Keratinocyte (primary cell): ENCODE measurements at regions not wholly inside any gene's neighbourhood (a gene's known extent, or its start where the extent isn't known, plus 50 kb on each side); places are given as distances from the start of the nearest gene placed in this dataset.

Experiments
- DNase-seq: peaks from one replicate; pipeline ENCODE4 v3.0.0-alpha.2; 2011; ENCODE audit warnings: low read depth, missing footprints, low spot score
- FAIRE-seq: peaks from 2 replicates; lab custom pipeline; 2011; peaks lifted over from hg19 to GRCh38; lab: Jason Lieb, UNC
- H2AFZ ChIP-seq: 2 replicates; pipeline ENCODE4 v1.6.0; 2012; ENCODE audit warnings: low read length, control low read depth, inconsistent platforms; ENCODE audit not compliant: control insufficient read depth
- H3K27ac ChIP-seq: 2 replicates; pipeline ENCODE4 v1.5.1; 2011; ENCODE audit warnings: low read length; ENCODE audit not compliant: control insufficient read depth, insufficient read depth
- H3K27me3 ChIP-seq: 3 replicates; pipeline ENCODE4 v1.6.0; 2011; ENCODE audit warnings: low read length; ENCODE audit not compliant: control insufficient read depth, insufficient read depth; ENCODE audit errors: extremely low read depth
- H3K36me3 ChIP-seq, 2 experiments: 2 replicates in 1 of 2; 3 replicates in 1 of 2; pipeline ENCODE4 v1.5.1; 2011; ENCODE audit warnings: low read length in 2 of 2, mild to moderate bottlenecking in 1 of 2; ENCODE audit not compliant: control insufficient read depth in 2 of 2, insufficient read depth in 2 of 2; ENCODE audit errors: extremely low read depth in 1 of 2
- H3K4me1 ChIP-seq: 3 replicates; pipeline ENCODE4 v1.5.1; 2011; ENCODE audit warnings: low read length; ENCODE audit not compliant: control insufficient read depth, insufficient read depth; ENCODE audit errors: extremely low read depth
- H3K4me2 ChIP-seq: 3 replicates; pipeline ENCODE4 v1.6.0; 2011; ENCODE audit warnings: low read depth, low read length; ENCODE audit not compliant: control insufficient read depth, insufficient read depth; ENCODE audit errors: extremely low read depth
- H3K4me3 ChIP-seq, 3 experiments: fragments of 200-600 bp in 1 of 3; sonication (generic) in 1 of 3; 2 replicates in 2 of 3; 3 replicates in 1 of 3; pipeline ENCODE4 v1.5.1; 2011 to 2016; ENCODE audit warnings: low read length in 3 of 3, mild to moderate bottlenecking in 3 of 3, control low read depth in 2 of 3, inconsistent platforms in 1 of 3, low read depth in 1 of 3, mixed read lengths in 1 of 3, mixed run types in 1 of 3, moderate library complexity in 1 of 3; ENCODE audit not compliant: control insufficient read depth in 2 of 3, insufficient read depth in 2 of 3; ENCODE audit errors: extremely low read depth in 1 of 3
- H3K79me2 ChIP-seq: 2 replicates; pipeline ENCODE4 v1.6.0; 2012; ENCODE audit warnings: low read length; ENCODE audit not compliant: control insufficient read depth, insufficient read depth
- H3K9ac ChIP-seq: 3 replicates; pipeline ENCODE4 v1.6.0; 2011; ENCODE audit warnings: low read length; ENCODE audit not compliant: control insufficient read depth, insufficient read depth; ENCODE audit errors: extremely low read depth
- H3K9me1 ChIP-seq: 3 replicates; pipeline ENCODE4 v1.6.0; 2011; ENCODE audit warnings: low read length; ENCODE audit not compliant: control insufficient read depth, insufficient read depth; ENCODE audit errors: extremely low read depth
- H3K9me3 ChIP-seq: 2 replicates; pipeline ENCODE4 v1.5.1; 2012; ENCODE audit warnings: low read depth, low read length; ENCODE audit not compliant: control insufficient read depth
- H4K20me1 ChIP-seq: 3 replicates; pipeline ENCODE4 v1.6.0; 2011; ENCODE audit warnings: low read length; ENCODE audit not compliant: control insufficient read depth, insufficient read depth; ENCODE audit errors: extremely low read depth
- EZH2 ChIP-seq: IDR thresholded peaks from one replicate; pipeline ENCODE4 v1.6.1; 2012; ENCODE audit warnings: inconsistent platforms, mild to moderate bottlenecking, low read length, moderate library complexity
- dilution Hi-C: fragments of 300-500 bp; cut with MboI; formaldehyde crosslinking; loops from one replicate; pipeline ENCODE4 v1.7.0; 2020; ENCODE audit warnings: low sequenced_read_pairs; ENCODE audit not compliant: extremely low pct_ligation_motif_present
- TF ChIP-seq, protein P1 (sequence below), 3 experiments: IDR thresholded peaks in 1 of 3; conservative IDR thresholded peaks in 1 of 3; optimal IDR thresholded peaks in 1 of 3; 2 replicates in 2 of 3; 3 replicates in 1 of 3; pipeline versions ENCODE3 to v1.5.1; 2011; ENCODE audit warnings: low read length in 3 of 3, mild to moderate bottlenecking in 3 of 3, moderate library complexity in 2 of 3, control low read depth in 1 of 3, inconsistent platforms in 1 of 3; ENCODE audit not compliant: insufficient read depth in 2 of 3; ENCODE audit errors: extremely low read depth in 1 of 3

DNA sequence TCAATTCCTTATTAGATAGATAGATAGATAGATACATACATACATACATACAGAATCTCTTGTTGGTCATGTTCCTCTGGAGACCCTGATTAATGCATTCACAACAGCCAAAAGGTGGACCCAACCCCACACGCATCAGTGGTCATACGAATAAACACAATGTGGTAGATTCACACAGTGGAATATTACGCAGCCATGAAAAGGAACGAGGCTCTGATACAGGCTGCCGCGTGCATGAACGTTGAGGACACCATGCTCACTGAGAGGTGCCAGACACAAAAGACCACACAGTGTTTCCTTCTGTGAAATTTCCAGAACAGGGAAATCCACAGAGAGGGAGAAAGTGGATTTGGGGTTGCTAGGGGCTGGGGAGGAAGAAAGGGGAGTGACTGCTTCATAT is 136.7 kb downstream of the CRLF2 start:
- Histone ChIP-seq H3K9me1 (no peaks in the 10 kb centered on the region), H3K4me1 (no peaks in the 10 kb centered on the region), H2AFZ (no peak overlapping the region), H3K36me3 (no peaks in the 10 kb centered on the region), H3K4me2 (no peak overlapping the region), H4K20me1 (no peaks in the 10 kb centered on the region), H3K9me3 (peaks cover 6% of the 10 kb centered on the region), H3K27ac (no peak overlapping the region), H3K27me3 (no peaks in the 10 kb centered on the region), H3K79me2 (no peaks in the 10 kb centered on the region), H3K9ac (no peak overlapping the region), H3K4me3 (no peak overlapping the region)
- TF ChIP-seq, protein P1, sequence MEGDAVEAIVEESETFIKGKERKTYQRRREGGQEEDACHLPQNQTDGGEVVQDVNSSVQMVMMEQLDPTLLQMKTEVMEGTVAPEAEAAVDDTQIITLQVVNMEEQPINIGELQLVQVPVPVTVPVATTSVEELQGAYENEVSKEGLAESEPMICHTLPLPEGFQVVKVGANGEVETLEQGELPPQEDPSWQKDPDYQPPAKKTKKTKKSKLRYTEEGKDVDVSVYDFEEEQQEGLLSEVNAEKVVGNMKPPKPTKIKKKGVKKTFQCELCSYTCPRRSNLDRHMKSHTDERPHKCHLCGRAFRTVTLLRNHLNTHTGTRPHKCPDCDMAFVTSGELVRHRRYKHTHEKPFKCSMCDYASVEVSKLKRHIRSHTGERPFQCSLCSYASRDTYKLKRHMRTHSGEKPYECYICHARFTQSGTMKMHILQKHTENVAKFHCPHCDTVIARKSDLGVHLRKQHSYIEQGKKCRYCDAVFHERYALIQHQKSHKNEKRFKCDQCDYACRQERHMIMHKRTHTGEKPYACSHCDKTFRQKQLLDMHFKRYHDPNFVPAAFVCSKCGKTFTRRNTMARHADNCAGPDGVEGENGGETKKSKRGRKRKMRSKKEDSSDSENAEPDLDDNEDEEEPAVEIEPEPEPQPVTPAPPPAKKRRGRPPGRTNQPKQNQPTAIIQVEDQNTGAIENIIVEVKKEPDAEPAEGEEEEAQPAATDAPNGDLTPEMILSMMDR (optimal IDR thresholded peaks at IDR 0.05 in 1 of 3, IDR thresholded peaks at IDR 0.05 in 1 of 3, conservative IDR thresholded peaks at IDR 0.05 in 1 of 3; ENCODE audit: extremely low read depth in 1 of 3, insufficient read depth in 2 of 3, low read length in 3 of 3): no peak
- FAIRE-seq (no peak), DNase-seq (no peak)
- dilution Hi-C loops: no loop called here

GRCh38 chrX:1075156-1075555 is 137.3 kb downstream of the CRLF2 start:
- H3K9ac ChIP-seq: no peak overlapping the region
- H2AFZ ChIP-seq: no peak overlapping the region
- H3K27me3 ChIP-seq: no peaks in the 10 kb centered on the region
- TF ChIP-seq, protein P1 (optimal IDR thresholded peaks at IDR 0.05 in 1 of 3, IDR thresholded peaks at IDR 0.05 in 1 of 3, conservative IDR thresholded peaks at IDR 0.05 in 1 of 3; ENCODE audit: extremely low read depth in 1 of 3, insufficient read depth in 2 of 3, low read length in 3 of 3): no peak
- no peak for TF ChIP-seq EZH2
- no peak overlapping the region for H3K27ac ChIP-seq
- H3K4me1 ChIP-seq: no peaks in the 10 kb centered on the region
- no peaks in the 10 kb centered on the region for H3K36me3 ChIP-seq
- H4K20me1 ChIP-seq: no peaks in the 10 kb centered on the region
- FAIRE-seq (no peak), DNase-seq (no peak)
- no peak overlapping the region for H3K4me2 ChIP-seq
- H3K79me2 ChIP-seq: no peaks in the 10 kb centered on the region
- no peak overlapping the region for H3K4me3 ChIP-seq
- H3K9me1 ChIP-seq: no peaks in the 10 kb centered on the region
- peaks cover 6% of the 10 kb centered on the region for H3K9me3 ChIP-seq
- dilution Hi-C loops: no loop called here
